Adrenal gland (tissue), 5 donors: ENCODE measurements at regions not wholly inside any gene's neighbourhood (a gene's known extent, or its start where the extent isn't known, plus 50 kb on each side); places are given as distances from the start of the nearest gene placed in this dataset.

Experiments used
- POLR2A ChIP-seq, 2 donors: fragments of 450-650 bp; IDR thresholded peaks; one replicate each; pipeline ENCODE4 v1.6.1; 2017; ENCODE audit warnings: antibody characterized with exemption in 2 of 2, mild to moderate bottlenecking in 2 of 2, moderate library complexity in 1 of 2
- TF ChIP-seq, protein P1 (sequence below), 6 experiments: fragments of 450-650 bp in 4 of 6; fragments of 200-600 bp in 2 of 6; sonication (generic) in 1 of 6; IDR thresholded peaks; 1 replicate in 5 of 6; 2 replicates in 1 of 6; pipeline versions ENCODE4 v1.5.1 to v1.8.0; 2016 to 2021; ENCODE audit warnings: antibody characterized with exemption in 6 of 6, mild to moderate bottlenecking in 2 of 6, moderate library complexity in 1 of 6
- donor health status: DM: no; HTN: no; CAD: no.

DNA sequence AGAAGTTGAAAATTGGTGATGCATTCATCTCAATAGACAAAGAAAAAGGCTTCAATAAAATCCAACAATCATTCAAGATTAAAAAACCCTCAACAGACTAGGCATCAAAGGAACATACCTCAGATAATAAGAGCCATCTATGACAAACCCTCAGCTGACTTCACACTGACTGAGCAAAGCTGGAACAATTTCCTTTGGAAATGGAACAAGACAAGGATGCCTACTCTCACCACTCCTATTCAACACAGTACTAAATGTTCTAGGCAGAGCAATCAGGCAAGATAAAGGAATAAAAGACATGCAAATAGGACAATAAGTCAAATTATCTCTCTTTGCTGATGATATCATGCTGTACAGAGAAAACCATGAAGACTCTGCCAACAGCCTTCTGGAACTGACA lies 1188.1 kb downstream of the DTWD2 start:
- TF ChIP-seq, protein P1, sequence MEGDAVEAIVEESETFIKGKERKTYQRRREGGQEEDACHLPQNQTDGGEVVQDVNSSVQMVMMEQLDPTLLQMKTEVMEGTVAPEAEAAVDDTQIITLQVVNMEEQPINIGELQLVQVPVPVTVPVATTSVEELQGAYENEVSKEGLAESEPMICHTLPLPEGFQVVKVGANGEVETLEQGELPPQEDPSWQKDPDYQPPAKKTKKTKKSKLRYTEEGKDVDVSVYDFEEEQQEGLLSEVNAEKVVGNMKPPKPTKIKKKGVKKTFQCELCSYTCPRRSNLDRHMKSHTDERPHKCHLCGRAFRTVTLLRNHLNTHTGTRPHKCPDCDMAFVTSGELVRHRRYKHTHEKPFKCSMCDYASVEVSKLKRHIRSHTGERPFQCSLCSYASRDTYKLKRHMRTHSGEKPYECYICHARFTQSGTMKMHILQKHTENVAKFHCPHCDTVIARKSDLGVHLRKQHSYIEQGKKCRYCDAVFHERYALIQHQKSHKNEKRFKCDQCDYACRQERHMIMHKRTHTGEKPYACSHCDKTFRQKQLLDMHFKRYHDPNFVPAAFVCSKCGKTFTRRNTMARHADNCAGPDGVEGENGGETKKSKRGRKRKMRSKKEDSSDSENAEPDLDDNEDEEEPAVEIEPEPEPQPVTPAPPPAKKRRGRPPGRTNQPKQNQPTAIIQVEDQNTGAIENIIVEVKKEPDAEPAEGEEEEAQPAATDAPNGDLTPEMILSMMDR (IDR thresholded peaks at IDR 0.05): no peak
- TF ChIP-seq POLR2A (IDR thresholded peaks at IDR 0.05): no peak
